ENCODE measurements at regions not wholly inside any gene's neighbourhood (a gene's known extent, or its start where the extent isn't known, plus 50 kb on each side); places are given as distances from the start of the nearest gene placed in this dataset.

DNA sequence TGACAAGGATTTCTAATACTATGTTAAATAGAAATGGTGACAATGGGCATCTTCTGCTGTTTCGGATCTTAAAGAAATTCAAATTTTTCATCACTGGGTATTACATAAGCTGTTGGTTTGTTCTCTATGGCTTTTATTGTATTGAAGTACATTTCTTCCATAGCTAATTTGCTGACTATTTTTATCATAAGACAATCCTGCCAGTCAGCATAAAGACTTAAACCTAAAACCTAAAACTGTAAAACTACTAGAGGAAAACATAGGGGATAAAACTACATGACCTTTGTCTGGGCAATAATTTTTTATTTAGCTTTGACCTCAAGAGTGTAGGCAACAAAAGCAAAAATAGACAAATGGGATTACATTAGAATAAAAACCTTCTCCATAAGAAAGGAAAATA, 1017.4 kb downstream of the SI start:
- TF ChIP-seq CTCF (IDR thresholded peaks at IDR 0.05; ENCODE audit: low read depth, low read length, poor library complexity, severe bottlenecking) (no peak), EZH2phosphoT487 (IDR thresholded peaks at IDR 0.05; ENCODE audit: borderline replicate concordance, low read length) (no peak)

Data from DOHH2 (cell line).